HPDE6-E6E7 (cell line): ENCODE measurements at regions not wholly inside any gene's neighbourhood (a gene's known extent, or its start where the extent isn't known, plus 50 kb on each side); places are given as distances from the start of the nearest gene placed in this dataset.
A peak's percentile ranks its signal among the peaks of the same experiment; 100 is the strongest.

ENCODE experiments used
- DNase-seq: peaks from one replicate; pipeline ENCODE4 v3.0.0; 2011; ENCODE audit warnings: missing footprints; ENCODE audit errors: extremely low spot score

- no peak for DNase-seq
Measured at GRCh38 chr2:49259926-49260325, 105.6 kb upstream of the FSHR start.

GRCh38 chr2:49255409-49255971 lies 101.2 kb upstream of the FSHR start:
- no peak for DNase-seq

- DNase-seq = no peak
Measured at GRCh38 chr2:49254401-49254800, 100.1 kb upstream of the FSHR start.

- no peak for DNase-seq
Measured at GRCh38 chr2:49251766-49252165, 97.5 kb upstream of the FSHR start.

- DNase-seq = no peak
Measured at GRCh38 chr2:49251251-49251650, 96.9 kb upstream of the FSHR start.

GRCh38 chr2:49248506-49248905 lies 94.2 kb upstream of the FSHR start:
- DNase-seq = peak; percentile 2

- no peak for DNase-seq
Measured at GRCh38 chr2:49241991-49242390, 87.7 kb upstream of the FSHR start.

GRCh38 chr2:49241501-49241900 lies 87.2 kb upstream of the FSHR start:
- no peak for DNase-seq

- no peak for DNase-seq
Measured at GRCh38 chr2:49240608-49241007, 86.3 kb upstream of the FSHR start.

- no peak for DNase-seq
Measured at GRCh38 chr2:49238604-49238960, 84.3 kb upstream of the FSHR start.

GRCh38 chr2:49237867-49238603 lies 83.7 kb upstream of the FSHR start:
- DNase-seq = no peak

- no peak for DNase-seq
Measured at GRCh38 chr2:49236316-49236715, 82.0 kb upstream of the FSHR start.

GRCh38 chr2:49226360-49226759 lies 72.0 kb upstream of the FSHR start:
- no peak for DNase-seq

- no peak for DNase-seq
Measured at GRCh38 chr2:49225126-49225525, 70.8 kb upstream of the FSHR start.

GRCh38 chr2:49224426-49225010 lies 70.2 kb upstream of the FSHR start:
- DNase-seq = no peak

GRCh38 chr2:49222975-49223528 lies 68.7 kb upstream of the FSHR start:
- no peak for DNase-seq

- no peak for DNase-seq
Measured at GRCh38 chr2:49219741-49220140, 65.4 kb upstream of the FSHR start.

- DNase-seq = no peak
Measured at GRCh38 chr2:49210191-49210590, 55.9 kb upstream of the FSHR start.

GRCh38 chr2:49207204-49207603 lies 52.9 kb upstream of the FSHR start:
- DNase-seq = no peak
